Mucosa of rectum (tissue), 2 donors: ENCODE measurements at regions not wholly inside any gene's neighbourhood (a gene's known extent, or its start where the extent isn't known, plus 50 kb on each side); places are given as distances from the start of the nearest gene placed in this dataset.
"Not testable (repeated sequence)": the region's sequence is repeated elsewhere in the genome, so short reads cannot be mapped to it uniquely, and the experiment has no call there.

Experiments
- H3K27ac ChIP-seq, 2 donors: one replicate each; pipeline ENCODE4 v1.7.0; 2013; ENCODE audit warnings: inconsistent platforms in 2 of 2, low read depth in 2 of 2, low read length in 2 of 2
- H3K27me3 ChIP-seq, 2 donors: one replicate each; pipeline ENCODE4 v1.7.0; 2013; ENCODE audit warnings: low read length in 2 of 2; ENCODE audit not compliant: control insufficient read depth in 2 of 2, insufficient read depth in 2 of 2
- H3K36me3 ChIP-seq, 2 donors: one replicate each; pipeline ENCODE4 v1.7.0; 2013; ENCODE audit warnings: low read length in 2 of 2; ENCODE audit not compliant: control insufficient read depth in 2 of 2, insufficient read depth in 2 of 2
- H3K4me1 ChIP-seq, 2 donors: one replicate each; pipeline ENCODE4 v1.7.0; 2013; ENCODE audit warnings: low read length in 2 of 2, mild to moderate bottlenecking in 1 of 2; ENCODE audit not compliant: control insufficient read depth in 2 of 2, insufficient read depth in 2 of 2
- H3K4me3 ChIP-seq, 2 donors: one replicate each; pipeline ENCODE4 v1.7.0; 2013; ENCODE audit warnings: low read length in 2 of 2
- H3K9ac ChIP-seq, 2 donors: one replicate each; pipeline ENCODE4 v1.7.0; 2013; ENCODE audit warnings: low read length in 2 of 2, low read depth in 1 of 2, mild to moderate bottlenecking in 1 of 2
- H3K9me3 ChIP-seq, 2 donors: one replicate each; pipeline ENCODE4 v1.7.0; 2013; ENCODE audit warnings: low read length in 2 of 2; ENCODE audit not compliant: control insufficient read depth in 2 of 2
- donor health status: healthy.
- donor health status: Normal muscosa, but diverticular disease.

- no peaks in the 10 kb centered on the region for H3K27me3 ChIP-seq
- no peaks in the 10 kb centered on the region for H3K36me3 ChIP-seq
- H3K9ac ChIP-seq: no peak overlapping the region
- no peaks in the 10 kb centered on the region for H3K4me1 ChIP-seq
- H3K27ac ChIP-seq: no peak overlapping the region
- peaks cover 0 to 2% of the 10 kb centered on the region in 2 donors for H3K9me3 ChIP-seq
- H3K4me3 ChIP-seq: no peak overlapping the region
Observed at GRCh38 chr6:86255973-86256372, 613.3 kb upstream of the SYNCRIP start.

- H3K9me3 ChIP-seq: peaks cover 0 to 4% of the 10 kb centered on the region in 2 donors
- no peak overlapping the region for H3K9ac ChIP-seq
- H3K4me1 ChIP-seq: no peaks in the 10 kb centered on the region
- no peak overlapping the region for H3K27ac ChIP-seq
- H3K27me3 ChIP-seq: no peaks in the 10 kb centered on the region
- no peaks in the 10 kb centered on the region for H3K36me3 ChIP-seq
- no peak overlapping the region for H3K4me3 ChIP-seq
Observed at GRCh38 chr6:86251106-86251505, 608.4 kb upstream of the SYNCRIP start.

DNA sequence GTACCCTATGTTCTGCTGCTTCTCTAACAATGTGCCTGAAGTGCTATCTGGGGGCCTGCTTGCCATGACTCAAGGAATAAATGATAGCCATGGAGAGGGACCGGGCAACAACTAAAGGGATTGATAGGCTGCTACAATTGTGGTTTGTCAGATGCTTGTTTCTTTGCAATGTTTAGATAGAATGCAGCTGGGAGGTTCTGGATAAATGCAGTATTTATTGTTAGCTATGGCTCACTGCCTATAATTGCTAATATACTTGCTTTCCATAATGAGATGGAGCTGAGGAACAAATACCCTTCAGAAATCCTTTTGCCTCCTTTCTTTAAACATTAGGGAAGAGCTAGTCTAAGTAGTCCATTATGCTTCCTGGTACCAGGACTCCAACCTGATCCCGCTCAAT is 575.2 kb upstream of the SYNCRIP start:
- Histone ChIP-seq H3K9ac (no peak overlapping the region), H3K9me3 (no peaks in the 10 kb centered on the region), H3K36me3 (no peaks in the 10 kb centered on the region), H3K27ac (no peak overlapping the region), H3K4me3 (no peak overlapping the region), H3K4me1 (no peaks in the 10 kb centered on the region), H3K27me3 (no peaks in the 10 kb centered on the region)

- Histone ChIP-seq H3K27ac (no peak overlapping the region), H3K9ac (no peak overlapping the region), H3K36me3 (no peaks in the 10 kb centered on the region), H3K9me3 (no peaks in the 10 kb centered on the region), H3K4me1 (no peaks in the 10 kb centered on the region), H3K27me3 (no peaks in the 10 kb centered on the region), H3K4me3 (no peak overlapping the region)
Observed at GRCh38 chr6:86215323-86215722, 572.6 kb upstream of the SYNCRIP start.

DNA sequence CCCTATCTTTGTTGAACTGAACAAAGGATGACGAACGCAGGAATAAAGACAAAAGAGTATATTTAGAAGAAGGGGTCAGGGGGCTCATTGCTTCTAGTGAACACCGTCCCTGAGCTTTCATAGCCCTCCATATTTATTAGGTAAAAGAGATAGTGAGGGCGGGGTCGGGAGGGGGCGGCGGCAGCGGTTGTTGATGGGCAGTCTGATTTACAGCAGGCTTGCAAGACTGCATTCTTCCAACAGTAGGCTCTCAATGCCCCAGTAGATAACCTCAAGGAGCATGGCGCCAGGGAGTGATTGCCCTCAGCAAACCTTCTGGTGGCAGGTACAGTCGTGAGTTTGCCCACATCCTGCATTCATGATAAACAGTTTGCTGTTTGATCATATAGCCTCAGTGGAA is 563.3 kb upstream of the SYNCRIP start:
- Histone ChIP-seq H3K4me1 (no peaks in the 10 kb centered on the region), H3K9ac (no peak overlapping the region), H3K27me3 (no peaks in the 10 kb centered on the region), H3K36me3 (no peaks in the 10 kb centered on the region), H3K4me3 (no peak overlapping the region), H3K9me3 (no peaks in the 10 kb centered on the region), H3K27ac (no peak overlapping the region)

GRCh38 chr6:86203044-86203443 is 560.4 kb upstream of the SYNCRIP start:
- H3K36me3 ChIP-seq: no peaks in the 10 kb centered on the region
- H3K27ac ChIP-seq: no peak overlapping the region
- H3K27me3 ChIP-seq: no peaks in the 10 kb centered on the region
- no peak overlapping the region for H3K4me3 ChIP-seq
- H3K4me1 ChIP-seq: no peaks in the 10 kb centered on the region
- H3K9me3 ChIP-seq: no peaks in the 10 kb centered on the region
- no peak overlapping the region for H3K9ac ChIP-seq

GRCh38 chr6:86193821-86194220 is 551.1 kb upstream of the SYNCRIP start:
- H3K27ac ChIP-seq: no peak overlapping the region

DNA sequence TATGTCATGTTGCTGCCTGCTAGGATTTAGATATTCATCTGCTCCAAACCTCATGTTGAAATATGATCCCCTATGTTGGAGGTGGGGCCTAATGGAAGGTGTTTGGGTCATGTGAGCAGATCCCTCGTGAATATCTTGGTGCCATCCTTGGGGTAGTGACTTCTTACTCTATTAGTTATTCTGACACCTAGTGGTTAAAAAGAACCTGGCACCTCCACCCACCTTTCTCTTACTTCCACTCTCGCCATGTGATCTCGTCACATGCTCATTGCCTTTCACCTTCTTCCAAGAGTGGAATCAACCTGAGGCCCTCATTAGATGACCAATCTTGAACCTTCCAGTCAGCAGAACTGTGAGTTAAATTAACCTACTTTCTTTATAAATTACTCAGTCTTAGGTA is 549.4 kb upstream of the SYNCRIP start:
- Histone ChIP-seq H3K27me3 (no peaks in the 10 kb centered on the region), H3K36me3 (no peaks in the 10 kb centered on the region), H3K9ac (no peak overlapping the region), H3K4me3 (no peak overlapping the region), H3K27ac (no peak overlapping the region), H3K4me1 (no peaks in the 10 kb centered on the region), H3K9me3 (no peaks in the 10 kb centered on the region)

More at GRCh38 chr6:86193821-86194220, 551.1 kb upstream of the SYNCRIP start:
- Histone ChIP-seq H3K9ac (no peak overlapping the region), H3K9me3 (no peaks in the 10 kb centered on the region), H3K4me1 (no peaks in the 10 kb centered on the region), H3K27me3 (no peaks in the 10 kb centered on the region), H3K36me3 (no peaks in the 10 kb centered on the region), H3K4me3 (no peak overlapping the region)

DNA sequence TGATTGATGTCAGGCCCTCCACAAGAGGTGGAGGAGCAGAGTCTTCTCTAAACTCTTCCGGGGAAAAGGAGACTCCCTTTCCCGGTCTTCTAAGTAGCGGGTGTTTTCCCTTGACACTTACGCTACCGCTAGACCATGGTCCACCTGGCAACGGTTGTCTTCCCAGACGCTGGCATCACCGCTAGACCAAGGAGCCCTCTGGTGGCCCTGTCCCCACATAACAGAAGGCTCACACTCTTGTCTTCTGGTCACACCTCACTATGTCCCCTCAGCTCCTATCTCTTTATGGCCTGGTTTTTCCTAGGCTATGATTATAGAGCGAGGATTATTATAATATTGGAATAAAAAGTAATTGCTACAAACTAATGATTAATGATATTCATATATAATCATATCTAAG is 532.5 kb upstream of the SYNCRIP start:
- not testable (repeated sequence) for H3K36me3 ChIP-seq, H3K4me3 ChIP-seq, H3K9me3 ChIP-seq, H3K27ac ChIP-seq, H3K9ac ChIP-seq, H3K27me3 ChIP-seq, H3K4me1 ChIP-seq

- Histone ChIP-seq H3K9me3 (no peaks in the 10 kb centered on the region), H3K9ac (no peak overlapping the region), H3K4me3 (no peak overlapping the region), H3K4me1 (no peaks in the 10 kb centered on the region), H3K36me3 (no peaks in the 10 kb centered on the region), H3K27ac (no peak overlapping the region), H3K27me3 (no peaks in the 10 kb centered on the region)
Observed at GRCh38 chr6:86154852-86155251, 512.2 kb upstream of the SYNCRIP start.

DNA sequence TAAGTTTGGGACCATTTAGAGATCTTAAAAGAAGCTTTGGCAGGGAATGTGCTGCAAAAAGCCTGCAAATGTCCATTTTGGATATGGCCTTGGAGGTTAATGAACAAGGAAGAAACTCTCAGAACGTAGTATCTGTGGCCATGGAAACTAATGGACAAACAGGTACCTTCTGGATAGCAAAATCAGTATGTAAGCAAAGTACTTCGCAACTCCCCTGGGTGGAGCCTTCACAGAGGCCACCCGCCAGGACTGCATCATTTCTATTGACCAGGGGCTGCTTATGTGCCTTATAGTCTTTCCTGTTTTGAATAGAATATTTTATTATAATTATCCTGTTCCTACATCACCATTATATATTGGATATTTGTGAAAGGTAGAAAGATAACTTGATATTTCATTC is 510.8 kb upstream of the SYNCRIP start:
- H3K4me1 ChIP-seq: no peaks in the 10 kb centered on the region
- no peak overlapping the region for H3K27ac ChIP-seq
- H3K4me3 ChIP-seq: no peak overlapping the region
- H3K36me3 ChIP-seq: no peaks in the 10 kb centered on the region
- no peaks in the 10 kb centered on the region for H3K9me3 ChIP-seq
- no peak overlapping the region for H3K9ac ChIP-seq
- no peaks in the 10 kb centered on the region for H3K27me3 ChIP-seq
